A549 (cell line): ENCODE measurements at regions not wholly inside any gene's neighbourhood (a gene's known extent, or its start where the extent isn't known, plus 50 kb on each side); places are given as distances from the start of the nearest gene placed in this dataset.
A peak's percentile ranks its signal among the peaks of the same experiment; 100 is the strongest.

Experiments
- ATAC-seq, 2 experiments: fragments of 200-7000 bp in 1 of 2; fragments of >200 bp in 1 of 2; cut with Nextera tagmentation in 1 of 2; cut with Tn5 transposase in 1 of 2; 3 replicates each; pipeline versions ENCODE4 v1.8.0 to v1.9.1; 2018 to 2020; ENCODE audit warnings: mild to moderate bottlenecking in 1 of 2, moderate library complexity in 1 of 2
- CTCF ChIA-PET: fragments of 300-600 bp; sonication (Branson Sonifier 250); formaldehyde crosslinking; extraction: SDS; loops from one replicate; lab custom pipeline; 2021; ENCODE audit warnings: antibody characterized with exemption, inconsistent platforms; lab: Yijun Ruan, JAX
- POLR2A ChIA-PET: fragments of 350-600 bp; formaldehyde crosslinking; extraction: SDS; loops from one replicate; lab custom pipeline; 2021; ENCODE audit warnings: antibody characterized with exemption, inconsistent platforms; lab: Yijun Ruan, JAX
- DNase-seq, 2 experiments: peaks; one replicate each; pipeline versions ENCODE4 v3.0.0 to v3.0.0-alpha.2; 2011 to 2016; ENCODE audit warnings: low read depth in 1 of 2, low spot score in 1 of 2
- FAIRE-seq: peaks from 2 replicates; lab custom pipeline; 2011; peaks lifted over from hg19 to GRCh38; lab: Jason Lieb, UNC
- H3K27ac ChIP-seq, 2 experiments: fragments of >200 bp; sonication (Bioruptor Twin); formaldehyde crosslinking; 3 replicates each; pipeline ENCODE4 v1.5.1; 2016 to 2017
- H3K4me1 ChIP-seq: fragments of >200 bp; sonication (Bioruptor Twin); formaldehyde crosslinking; 3 replicates; pipeline ENCODE4 v1.6.1; 2016
- H3K4me2 ChIP-seq: fragments of >200 bp; sonication (Bioruptor Twin); formaldehyde crosslinking; 3 replicates; pipeline ENCODE4 v1.6.1; 2016
- H3K4me3 ChIP-seq: fragments of >200 bp; sonication (Bioruptor Twin); formaldehyde crosslinking; 3 replicates; pipeline ENCODE4 v1.5.1; 2016
- H3K9me3 ChIP-seq: fragments of >200 bp; sonication (Bioruptor Twin); formaldehyde crosslinking; 3 replicates; pipeline ENCODE4 v1.6.1; 2016
- ATOH8 ChIP-seq: fragments of 250-450 bp; sonication (Bioruptor Pico); IDR thresholded peaks from 2 replicates; pipeline ENCODE4 v1.5.0; 2020; ENCODE audit warnings: low read depth, mild to moderate bottlenecking, moderate library complexity
- BCL3 ChIP-seq: fragments of >200 bp; sonication (Bioruptor Twin); formaldehyde crosslinking; IDR thresholded peaks from 3 replicates; pipeline ENCODE4 v1.6.1; 2016
- BHLHE40 ChIP-seq: IDR thresholded peaks from 2 replicates; pipeline ENCODE4 v1.6.1; 2012; ENCODE audit warnings: low read depth, low read length, inconsistent platforms
- CEBPB ChIP-seq, 2 experiments: fragments of >200 bp in 1 of 2; sonication (Bioruptor Twin) in 1 of 2; formaldehyde crosslinking in 1 of 2; IDR thresholded peaks; 2 replicates each; pipeline ENCODE4 v1.6.1; 2012 to 2016
- EP300 ChIP-seq, 2 experiments: fragments of >200 bp; sonication (Bioruptor Twin); formaldehyde crosslinking; IDR thresholded peaks; 2 replicates in 1 of 2; 3 replicates in 1 of 2; pipeline ENCODE4 v1.6.1; 2016 to 2017
- FOSB ChIP-seq: fragments of 250-450 bp; sonication (Bioruptor Pico); IDR thresholded peaks from 2 replicates; pipeline ENCODE4 v1.5.0; 2020; ENCODE audit warnings: mild to moderate bottlenecking, moderate library complexity
- FOSL2 ChIP-seq, 2 experiments: fragments of 450-650 bp in 1 of 2; fragments of >200 bp in 1 of 2; sonication (Bioruptor Twin) in 1 of 2; formaldehyde crosslinking; IDR thresholded peaks; 2 replicates each; pipeline versions ENCODE4 v1.5.0 to v1.6.1; 2016 to 2020; ENCODE audit warnings: mild to moderate bottlenecking in 1 of 2, moderate library complexity in 1 of 2
- GATA3 ChIP-seq: IDR thresholded peaks from 2 replicates; pipeline ENCODE4 v1.6.1; 2012; ENCODE audit warnings: borderline replicate concordance
- HEYL ChIP-seq: fragments of 250-450 bp; sonication (Bioruptor Pico); IDR thresholded peaks from 2 replicates; pipeline ENCODE4 v1.8.0; 2021; ENCODE audit warnings: mild to moderate bottlenecking, moderate library complexity
- HOXA7 ChIP-seq: fragments of 250-450 bp; sonication (Bioruptor Pico); IDR thresholded peaks from 2 replicates; pipeline ENCODE4 v1.5.0; 2020; ENCODE audit warnings: mild to moderate bottlenecking, moderate library complexity
- MAFK ChIP-seq: fragments of 450-650 bp; IDR thresholded peaks from 2 replicates; pipeline ENCODE4 v1.6.1; 2014; ENCODE audit not compliant: partially characterized antibody
- NPAS2 ChIP-seq: fragments of 250-450 bp; sonication (Bioruptor Pico); IDR thresholded peaks from 2 replicates; pipeline ENCODE4 v1.8.0; 2022; ENCODE audit warnings: mild to moderate bottlenecking, moderate library complexity, borderline replicate concordance
- NR3C1 ChIP-seq: fragments of >200 bp; sonication (Bioruptor Twin); formaldehyde crosslinking; IDR thresholded peaks from 3 replicates; pipeline ENCODE4 v1.6.1; 2017
- POLR2A ChIP-seq: IDR thresholded peaks from 2 replicates; pipeline ENCODE4 v1.6.1; 2012; ENCODE audit warnings: mild to moderate bottlenecking, low read length
- RAD21 ChIP-seq, 2 experiments: fragments of >200 bp in 1 of 2; sonication (Bioruptor Twin) in 1 of 2; formaldehyde crosslinking in 1 of 2; IDR thresholded peaks in 1 of 2; conservative IDR thresholded peaks in 1 of 2; 2 replicates in 1 of 2; 3 replicates in 1 of 2; pipeline ENCODE4 v1.6.1; 2012 to 2018; ENCODE audit warnings: inconsistent platforms in 1 of 2
- RCOR1 ChIP-seq: fragments of 150-350 bp; IDR thresholded peaks from 2 replicates; pipeline ENCODE4 v1.6.1; 2014; ENCODE audit warnings: antibody characterized with exemption, low read length, low read depth
- RNF2 ChIP-seq: fragments of 200-600 bp; sonication (generic); IDR thresholded peaks from 2 replicates; pipeline ENCODE4 v1.6.1; 2016; ENCODE audit warnings: low read depth, mild to moderate bottlenecking, antibody characterized with exemption, moderate library complexity, borderline replicate concordance
- SREBF2 ChIP-seq: fragments of 450-650 bp; IDR thresholded peaks from 2 replicates; pipeline ENCODE4 v1.6.1; 2014; ENCODE audit warnings: mild to moderate bottlenecking, moderate library complexity
- ZC3H11A ChIP-seq: fragments of 450-650 bp; IDR thresholded peaks from 2 replicates; pipeline ENCODE4 v1.6.1; 2014; ENCODE audit warnings: antibody characterized with exemption, mild to moderate bottlenecking
- ZNF302 ChIP-seq: fragments of 250-450 bp; sonication (Bioruptor Pico); IDR thresholded peaks from 2 replicates; pipeline ENCODE4 v1.9.0; 2021; ENCODE audit warnings: inconsistent platforms, mild to moderate bottlenecking, moderate library complexity
- WGBS: methylation state at CpG from one replicate; pipeline ENCODE4 v1.1.6; 2017; ENCODE audit errors: missing lambda C conversion rate; 5-methylcytosine and 5-hydroxymethylcytosine counted together
- TF ChIP-seq, protein P1 (sequence below): fragments of 200-600 bp; sonication (generic); IDR thresholded peaks from 2 replicates; pipeline ENCODE4 v1.6.1; 2016; ENCODE audit warnings: antibody characterized with exemption, mild to moderate bottlenecking, moderate library complexity

GRCh38 chr4:106704253-106704870 is 331.8 kb downstream of the DKK2 start:
- FAIRE-seq (no peak), DNase-seq (no peak), ATAC-seq (no peak)
- Histone ChIP-seq H3K4me3 (no peak overlapping the region), H3K27ac (no peak overlapping the region), H3K4me2 (no peak overlapping the region), H3K4me1 (no peaks in the 10 kb centered on the region), H3K9me3 (no peaks in the 10 kb centered on the region)
- ChIA-PET CTCF (no interaction called here), POLR2A (no interaction called here)
- TF ChIP-seq BHLHE40 (no peak), MAFK (peak; percentile 18)
- WGBS: 57% methylated on average over 6 of the region's 6 CpGs

DNA sequence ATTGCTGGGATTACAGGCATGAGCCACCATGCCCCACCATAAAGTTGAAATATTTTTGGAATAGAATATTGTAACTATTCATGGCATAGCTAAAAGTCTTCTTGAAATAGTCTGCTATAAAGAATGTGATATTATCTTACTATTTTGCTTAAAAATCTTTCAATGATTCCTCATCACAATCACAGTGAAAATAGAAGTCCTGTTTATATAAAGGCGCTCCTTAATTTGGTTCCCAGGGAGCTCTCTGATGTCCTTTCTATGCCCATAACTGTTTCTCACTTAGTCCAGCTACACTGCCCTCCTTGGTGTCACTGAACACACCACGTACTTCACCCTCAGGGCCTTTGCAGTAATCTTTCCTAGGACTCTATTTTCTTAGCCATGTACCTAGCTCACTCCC is 331.7 kb upstream of the GIMD1 start:
- no peaks in the 10 kb centered on the region for H3K4me1 ChIP-seq
- ChIA-PET CTCF (no interaction called here), POLR2A (no interaction called here)
- H3K4me2 ChIP-seq: no peak overlapping the region
- whole genome bisulfite sequencing: 25% methylated on average over 2 of the region's 2 CpGs
- H3K4me3 ChIP-seq: no peak overlapping the region
- ATAC-seq: no peak
- H3K9me3 ChIP-seq: no peaks in the 10 kb centered on the region
- TF ChIP-seq HEYL (CRISPR knock-in tag): no peak
- TF ChIP-seq GATA3: no peak
- no peak for TF ChIP-seq FOSL2 (IDR thresholded peaks at IDR 0.05)
- no peak for TF ChIP-seq FOSL2 (CRISPR knock-in tag; IDR thresholded peaks at IDR 0.05)
- no peak for TF ChIP-seq ATOH8 (CRISPR knock-in tag)
- TF ChIP-seq RNF2: no peak
- no peak for TF ChIP-seq SREBF2
- TF ChIP-seq ZNF302 (CRISPR knock-in tag): no peak
- TF ChIP-seq RCOR1: no peak
- DNase-seq: no peak
- no peak overlapping the region for H3K27ac ChIP-seq
- FAIRE-seq: no peak

DNA sequence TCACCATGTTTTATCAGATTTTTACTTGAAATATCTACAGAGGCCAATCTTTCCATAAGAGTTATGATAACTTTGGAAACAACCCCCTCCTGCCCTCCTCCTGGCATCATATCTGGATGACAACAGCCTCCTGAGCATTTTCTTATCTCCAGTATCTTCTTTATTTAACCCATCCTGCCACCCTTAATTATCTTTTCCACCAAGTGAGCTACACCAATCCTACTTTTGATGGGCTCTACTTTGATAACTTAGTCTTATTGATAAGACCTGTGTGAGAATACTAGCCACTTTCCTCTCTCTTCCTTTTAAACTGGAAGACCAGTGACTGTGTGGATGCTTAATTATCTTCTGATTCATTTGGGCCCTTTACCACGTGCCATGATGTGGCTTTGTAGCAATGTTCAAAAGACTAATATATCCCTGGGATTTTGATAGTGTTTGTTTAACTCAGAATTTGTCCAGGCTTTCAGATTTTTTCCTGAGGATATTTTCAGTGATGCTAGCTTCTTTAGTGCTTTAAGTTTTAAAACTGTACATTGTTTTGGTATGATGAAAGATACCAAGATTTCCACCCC is 330.1 kb upstream of the GIMD1 start:
- Histone ChIP-seq H3K4me3 (no peak overlapping the region), H3K4me2 (no peak overlapping the region), H3K4me1 (no peaks in the 10 kb centered on the region), H3K9me3 (no peaks in the 10 kb centered on the region), H3K27ac (no peak overlapping the region)
- TF ChIP-seq FOSB (CRISPR knock-in tag): no peak
- no peak for TF ChIP-seq EP300 (IDR thresholded peaks at IDR 0.05)
- no peak for TF ChIP-seq HOXA7 (CRISPR knock-in tag)
- no peak for TF ChIP-seq BCL3
- TF ChIP-seq ATOH8 (CRISPR knock-in tag): no peak
- TF ChIP-seq SREBF2: no peak
- no peak for TF ChIP-seq ZC3H11A
- no peak for TF ChIP-seq CEBPB (IDR thresholded peaks at IDR 0.05)
- no peak for TF ChIP-seq BHLHE40
- TF ChIP-seq RAD21 (conservative IDR thresholded peaks at IDR 0.05 in 1 of 2, IDR thresholded peaks at IDR 0.05 in 1 of 2): no peak
- TF ChIP-seq, protein P1, sequence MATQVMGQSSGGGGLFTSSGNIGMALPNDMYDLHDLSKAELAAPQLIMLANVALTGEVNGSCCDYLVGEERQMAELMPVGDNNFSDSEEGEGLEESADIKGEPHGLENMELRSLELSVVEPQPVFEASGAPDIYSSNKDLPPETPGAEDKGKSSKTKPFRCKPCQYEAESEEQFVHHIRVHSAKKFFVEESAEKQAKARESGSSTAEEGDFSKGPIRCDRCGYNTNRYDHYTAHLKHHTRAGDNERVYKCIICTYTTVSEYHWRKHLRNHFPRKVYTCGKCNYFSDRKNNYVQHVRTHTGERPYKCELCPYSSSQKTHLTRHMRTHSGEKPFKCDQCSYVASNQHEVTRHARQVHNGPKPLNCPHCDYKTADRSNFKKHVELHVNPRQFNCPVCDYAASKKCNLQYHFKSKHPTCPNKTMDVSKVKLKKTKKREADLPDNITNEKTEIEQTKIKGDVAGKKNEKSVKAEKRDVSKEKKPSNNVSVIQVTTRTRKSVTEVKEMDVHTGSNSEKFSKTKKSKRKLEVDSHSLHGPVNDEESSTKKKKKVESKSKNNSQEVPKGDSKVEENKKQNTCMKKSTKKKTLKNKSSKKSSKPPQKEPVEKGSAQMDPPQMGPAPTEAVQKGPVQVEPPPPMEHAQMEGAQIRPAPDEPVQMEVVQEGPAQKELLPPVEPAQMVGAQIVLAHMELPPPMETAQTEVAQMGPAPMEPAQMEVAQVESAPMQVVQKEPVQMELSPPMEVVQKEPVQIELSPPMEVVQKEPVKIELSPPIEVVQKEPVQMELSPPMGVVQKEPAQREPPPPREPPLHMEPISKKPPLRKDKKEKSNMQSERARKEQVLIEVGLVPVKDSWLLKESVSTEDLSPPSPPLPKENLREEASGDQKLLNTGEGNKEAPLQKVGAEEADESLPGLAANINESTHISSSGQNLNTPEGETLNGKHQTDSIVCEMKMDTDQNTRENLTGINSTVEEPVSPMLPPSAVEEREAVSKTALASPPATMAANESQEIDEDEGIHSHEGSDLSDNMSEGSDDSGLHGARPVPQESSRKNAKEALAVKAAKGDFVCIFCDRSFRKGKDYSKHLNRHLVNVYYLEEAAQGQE: no peak
- TF ChIP-seq NR3C1: no peak
- TF ChIP-seq POLR2A: no peak
- no peak for TF ChIP-seq RNF2
- no peak for TF ChIP-seq NPAS2 (CRISPR knock-in tag)
- WGBS: 0% methylated on average over 1 of the region's 1 CpG
- no peak for DNase-seq
- ChIA-PET CTCF (no interaction called here), POLR2A (no interaction called here)
- ATAC-seq: no peak
- no peak for FAIRE-seq
